A172 (cell line): ENCODE measurements at regions not wholly inside any gene's neighbourhood (a gene's known extent, or its start where the extent isn't known, plus 50 kb on each side); places are given as distances from the start of the nearest gene placed in this dataset.
"Not testable (repeated sequence)": the region's sequence is repeated elsewhere in the genome, so short reads cannot be mapped to it uniquely, and the experiment has no call there.

Experiments
- DNase-seq: peaks from one replicate; pipeline ENCODE4 v3.0.0-alpha.2; 2015; ENCODE audit warnings: low spot score

GRCh38 chr6:48615041-48615440 lies 504.0 kb upstream of the PTCHD4 start:
- no peak for DNase-seq

- no peak for DNase-seq
These were observed 503.3 kb upstream of the PTCHD4 start for GRCh38 chr6:48614326-48614725.

- DNase-seq, result no peak
These were observed 502.4 kb upstream of the PTCHD4 start for GRCh38 chr6:48613231-48613949.

GRCh38 chr6:48611332-48611731 lies 500.3 kb upstream of the PTCHD4 start:
- peak; percentile 12 for DNase-seq

- no peak for DNase-seq
These were observed 499.8 kb upstream of the PTCHD4 start for GRCh38 chr6:48610846-48611245.

- DNase-seq, result no peak
These were observed 495.6 kb upstream of the PTCHD4 start for GRCh38 chr6:48606618-48607017.

GRCh38 chr6:48597951-48598350 lies 487.0 kb upstream of the PTCHD4 start:
- no peak for DNase-seq

GRCh38 chr6:48596830-48597229 lies 485.8 kb upstream of the PTCHD4 start:
- no peak for DNase-seq

GRCh38 chr6:48591158-48591557 lies 480.2 kb upstream of the PTCHD4 start:
- DNase-seq, result not testable (repeated sequence)

GRCh38 chr6:48584846-48585245 lies 473.8 kb upstream of the PTCHD4 start:
- no peak for DNase-seq

- DNase-seq, result no peak
These were observed 459.7 kb upstream of the PTCHD4 start for GRCh38 chr6:48570656-48571055.

GRCh38 chr6:48568856-48569255 lies 457.9 kb upstream of the PTCHD4 start:
- no peak for DNase-seq

GRCh38 chr6:48567016-48567415 lies 456.0 kb upstream of the PTCHD4 start:
- DNase-seq, result peak; percentile 31

GRCh38 chr6:48564036-48564820 lies 453.2 kb upstream of the PTCHD4 start:
- no peak for DNase-seq

- DNase-seq, result no peak
These were observed 452.4 kb upstream of the PTCHD4 start for GRCh38 chr6:48563433-48563832.

- DNase-seq, result peak; percentile 42
These were observed 449.4 kb upstream of the PTCHD4 start for GRCh38 chr6:48560408-48560807.

- no peak for DNase-seq
These were observed 442.6 kb upstream of the PTCHD4 start for GRCh38 chr6:48553467-48554189.

- no peak for DNase-seq
These were observed 441.9 kb upstream of the PTCHD4 start for GRCh38 chr6:48552905-48553304.

- no peak for DNase-seq
These were observed 439.6 kb upstream of the PTCHD4 start for GRCh38 chr6:48550603-48551002.

- DNase-seq, result no peak
These were observed 431.2 kb upstream of the PTCHD4 start for GRCh38 chr6:48542191-48542590.

GRCh38 chr6:48541649-48542048 lies 430.7 kb upstream of the PTCHD4 start:
- no peak for DNase-seq

GRCh38 chr6:48535582-48536009 lies 424.6 kb upstream of the PTCHD4 start:
- peak; percentile 86 for DNase-seq

GRCh38 chr6:48530978-48531377 lies 420.0 kb upstream of the PTCHD4 start:
- not testable (repeated sequence) for DNase-seq
